Stomach (tissue), 4 donors: ENCODE measurements at regions not wholly inside any gene's neighbourhood (a gene's known extent, or its start where the extent isn't known, plus 50 kb on each side); places are given as distances from the start of the nearest gene placed in this dataset.

ENCODE experiments used
- CTCF ChIP-seq, 7 experiments: fragments of 450-650 bp in 4 of 7; fragments of 200-600 bp in 3 of 7; sonication (generic) in 3 of 7; IDR thresholded peaks; one replicate each; pipeline ENCODE4 v1.5.1; 2016 to 2019; ENCODE audit warnings: antibody characterized with exemption in 7 of 7, control low read depth in 2 of 7, mild to moderate bottlenecking in 1 of 7
- POLR2A ChIP-seq, 4 donors: fragments of 450-650 bp; IDR thresholded peaks; one replicate each; pipeline ENCODE4 v1.6.1; 2016; ENCODE audit warnings: antibody characterized with exemption in 4 of 4, control low read depth in 2 of 4, mild to moderate bottlenecking in 1 of 4, moderate library complexity in 1 of 4

- TF ChIP-seq CTCF (IDR thresholded peaks at IDR 0.05), result no peak
- TF ChIP-seq POLR2A (IDR thresholded peaks at IDR 0.05), result no peak
These were observed 130.4 kb upstream of the FRMPD4 start for GRCh38 chrX:12007881-12008280.
